NCI-H774 (cell line): ENCODE measurements at regions not wholly inside any gene's neighbourhood (a gene's known extent, or its start where the extent isn't known, plus 50 kb on each side); places are given as distances from the start of the nearest gene placed in this dataset.
"Not testable (repeated sequence)": the region's sequence is repeated elsewhere in the genome, so short reads cannot be mapped to it uniquely, and the experiment has no call there.

ENCODE experiments used
- DNase-seq: peaks from one replicate; lab custom pipeline; 2025; lab: John Stamatoyannopoulos, UW

DNA sequence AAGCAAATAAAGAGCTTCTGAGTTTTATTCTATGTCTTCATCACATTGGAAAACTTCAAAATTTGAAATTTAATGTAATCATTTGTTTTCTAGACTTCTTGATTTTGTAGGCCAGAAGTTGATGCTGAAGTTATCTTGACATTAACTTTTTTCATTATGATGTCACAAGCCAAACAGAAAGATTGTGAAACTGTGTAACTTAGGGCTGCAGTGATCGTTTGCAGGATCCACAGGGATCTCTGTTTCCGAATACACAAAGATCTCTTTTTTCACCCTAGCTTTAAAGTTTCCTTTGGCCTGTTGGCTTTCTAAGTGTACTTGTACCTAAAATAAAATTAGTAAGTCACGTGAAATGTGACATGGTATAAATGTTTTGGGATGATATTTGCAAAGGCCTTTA, 594.9 kb upstream of the CDH2 start:
- DNase-seq, result no peak

GRCh38 chr18:28768791-28769768, 592.1 kb upstream of the CDH2 start:
- no peak for DNase-seq

GRCh38 chr18:28767727-28768211, 590.8 kb upstream of the CDH2 start:
- DNase-seq, result no peak

- DNase-seq, result no peak
Measured at GRCh38 chr18:28767201-28767600, 590.3 kb upstream of the CDH2 start.

DNA sequence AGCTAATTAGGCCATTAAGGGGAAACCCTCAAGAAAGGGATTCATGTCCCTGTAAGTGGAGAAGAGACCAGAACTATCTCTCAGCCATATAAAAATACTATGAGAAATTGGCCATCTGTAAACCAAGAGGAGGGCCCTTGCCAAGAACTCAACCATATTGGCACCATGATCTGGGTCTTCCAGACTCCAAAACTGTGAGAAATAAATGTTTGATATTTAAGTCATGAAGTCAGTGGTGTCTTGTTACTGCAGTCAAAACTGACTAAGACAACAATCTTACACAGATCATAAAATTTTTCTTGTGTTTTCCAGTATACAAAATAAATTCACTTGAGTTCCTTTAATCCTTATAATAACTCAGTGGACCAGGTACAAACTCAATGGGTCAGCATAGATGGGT, 589.8 kb upstream of the CDH2 start:
- DNase-seq, result no peak

DNA sequence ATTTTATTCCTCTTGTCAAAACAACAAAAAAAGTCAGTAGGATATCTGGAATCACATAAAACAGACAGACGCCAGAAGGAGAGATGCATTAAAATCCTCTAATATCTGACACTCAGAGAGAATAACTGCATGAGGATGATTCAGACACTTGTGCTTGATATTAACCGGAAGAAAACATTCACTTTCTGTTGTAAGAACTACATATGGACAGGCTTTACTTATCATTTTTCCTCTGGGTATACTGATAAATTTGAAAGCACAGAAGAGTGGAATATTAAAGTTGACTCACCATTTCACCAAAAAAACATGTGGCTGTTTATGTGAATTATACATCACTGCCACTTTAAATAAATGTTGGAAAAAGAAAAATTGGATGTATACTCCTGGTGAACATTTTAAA, 589.1 kb upstream of the CDH2 start:
- no peak for DNase-seq

DNA sequence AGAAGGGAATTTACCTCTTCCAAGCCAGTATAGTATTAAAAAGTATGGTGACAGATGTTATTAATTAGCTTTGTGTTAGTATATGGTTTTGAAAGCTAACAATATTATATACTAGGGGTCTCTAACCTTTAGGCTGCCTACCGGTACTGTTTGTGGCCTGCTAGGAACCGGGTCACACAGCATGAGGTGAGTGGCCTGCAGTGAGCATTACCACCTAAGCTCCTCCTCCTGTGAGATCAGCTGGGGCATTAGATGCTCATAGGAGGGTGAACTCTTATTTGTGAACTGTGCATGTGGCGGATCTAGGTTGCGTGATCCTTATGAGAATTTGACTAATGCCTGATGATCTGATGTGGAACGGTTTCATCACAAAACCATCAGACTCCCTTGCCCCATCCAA, 583.4 kb upstream of the CDH2 start:
- no peak for DNase-seq

DNA sequence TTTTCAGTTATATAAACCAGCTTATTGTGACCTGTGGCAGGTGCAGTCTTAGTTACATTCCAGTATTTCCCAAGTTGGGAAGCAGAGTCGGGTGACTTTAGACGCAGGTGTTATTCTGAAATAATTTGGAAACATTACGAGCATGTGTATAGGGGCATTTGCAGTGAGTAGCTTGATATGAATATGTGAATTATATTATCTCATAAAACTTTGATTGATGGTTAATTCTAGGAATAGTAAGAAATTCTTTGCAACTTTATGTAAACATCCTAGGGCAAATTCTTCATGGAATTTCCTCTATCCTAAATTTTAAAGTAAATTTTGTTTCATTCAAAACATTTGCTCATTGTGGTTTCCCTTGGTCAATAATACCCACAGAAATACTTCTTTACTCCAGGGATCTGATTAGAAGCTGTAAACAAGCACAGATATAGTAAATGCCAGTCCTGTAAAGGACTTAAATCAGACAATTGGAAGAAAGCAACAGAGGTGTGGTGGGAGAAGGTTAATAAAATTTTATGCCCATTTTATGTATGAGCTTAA, 580.6 kb upstream of the CDH2 start:
- no peak for DNase-seq

- no peak for DNase-seq
Measured at GRCh38 chr18:28743115-28743514, 566.2 kb upstream of the CDH2 start.

DNA sequence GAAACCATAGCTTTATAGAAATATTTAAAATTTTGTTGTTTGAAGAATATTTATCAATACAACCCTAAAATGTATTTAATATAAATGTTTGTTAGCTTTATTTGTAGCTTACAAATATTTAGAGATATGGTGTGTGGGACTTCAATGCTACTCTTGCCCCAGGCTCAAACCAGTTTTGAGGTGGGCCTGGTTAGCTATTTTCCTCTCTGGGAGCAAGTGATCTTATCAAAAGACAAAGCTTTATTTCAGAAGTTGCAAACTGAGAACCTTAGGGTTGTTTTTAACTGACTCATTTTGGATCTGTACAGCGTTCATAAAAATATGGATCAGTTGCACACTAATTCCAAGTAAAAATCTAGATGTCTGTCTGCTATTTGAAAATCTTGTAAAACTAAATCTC, 563.6 kb upstream of the CDH2 start:
- no peak for DNase-seq

GRCh38 chr18:28736951-28737350, 560.0 kb upstream of the CDH2 start:
- DNase-seq, result no peak

DNA sequence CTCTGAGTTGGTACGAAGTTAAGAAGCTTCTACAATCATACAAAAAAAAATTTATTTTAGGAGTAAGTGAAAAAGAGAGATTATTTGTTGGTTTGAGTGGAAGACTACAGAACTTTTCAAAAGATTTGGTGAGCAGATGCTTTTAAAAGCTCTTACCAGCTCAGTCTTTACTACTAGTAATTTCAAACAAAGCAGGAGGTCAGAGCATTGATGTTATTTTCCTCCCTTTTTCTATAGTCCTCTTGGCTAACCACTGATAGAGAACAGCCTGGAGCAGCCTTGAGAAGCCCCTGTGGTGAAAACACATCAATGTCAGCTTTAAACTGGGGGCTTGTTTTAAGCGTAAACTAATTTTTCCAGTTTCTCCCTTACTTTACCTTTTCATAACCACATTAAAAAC, 559.3 kb upstream of the CDH2 start:
- DNase-seq, result no peak

DNA sequence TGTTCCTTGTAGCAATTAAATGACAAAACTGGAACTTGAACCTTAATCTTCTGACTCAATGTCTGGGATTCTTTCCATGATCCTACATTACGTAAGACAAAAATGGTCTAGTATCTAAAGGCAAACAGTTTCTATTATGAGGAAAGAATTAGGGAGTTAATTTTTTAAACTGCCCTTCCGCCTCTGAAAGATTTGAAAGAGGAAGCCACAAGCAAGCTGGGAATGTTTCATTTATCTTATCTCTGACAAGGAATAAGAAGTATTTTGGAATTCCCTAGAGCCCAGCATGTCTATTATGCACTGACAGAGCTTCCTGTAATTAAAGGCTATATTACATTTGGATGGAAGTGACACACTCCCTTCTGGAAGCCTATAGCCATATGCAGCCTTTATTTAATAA, 558.8 kb upstream of the CDH2 start:
- no peak for DNase-seq

DNA sequence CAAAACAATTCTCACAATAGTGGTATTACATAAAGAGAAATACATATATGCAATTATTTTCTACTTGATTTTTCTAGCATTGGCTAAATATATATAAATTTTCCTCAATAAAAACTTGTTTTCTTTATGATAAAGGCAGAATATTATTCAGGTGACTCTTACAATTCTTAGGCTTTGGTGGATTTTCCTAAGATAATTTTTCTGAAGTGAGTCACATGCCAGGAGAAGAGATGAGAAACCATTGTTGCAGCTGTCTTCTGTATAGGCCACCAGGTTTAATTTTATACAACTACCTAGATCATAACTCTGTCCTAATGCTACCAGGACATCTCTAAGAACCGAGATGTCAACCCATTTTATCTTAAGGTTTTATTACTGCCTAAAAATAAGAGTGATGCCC, 552.4 kb upstream of the CDH2 start:
- no peak for DNase-seq

- DNase-seq, result no peak
Measured at GRCh38 chr18:28728891-28729290, 552.0 kb upstream of the CDH2 start.

GRCh38 chr18:28727189-28727588, 550.3 kb upstream of the CDH2 start:
- DNase-seq, result not testable (repeated sequence)

- no peak for DNase-seq
Measured at GRCh38 chr18:28725876-28726275, 548.9 kb upstream of the CDH2 start.

DNA sequence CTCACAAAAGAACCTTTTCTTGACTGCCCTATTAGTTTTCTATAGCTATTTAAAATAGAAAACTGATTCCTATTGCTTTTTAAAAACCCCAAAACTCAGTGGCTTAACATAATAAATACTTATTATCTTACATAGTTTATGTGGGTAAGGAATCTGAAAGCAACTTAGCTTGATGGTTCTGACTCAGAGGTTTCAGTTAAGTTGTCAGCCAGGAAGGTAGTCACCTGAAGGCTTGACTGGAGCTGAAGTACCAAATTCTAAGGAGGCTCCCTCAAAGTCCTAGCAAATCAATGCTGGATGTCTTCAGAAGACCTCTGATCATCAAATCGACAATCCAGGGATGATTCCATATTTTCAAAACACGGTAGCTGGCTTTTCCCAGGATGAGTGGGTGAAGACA, 546.6 kb upstream of the CDH2 start:
- no peak for DNase-seq

GRCh38 chr18:28718696-28719095, 541.8 kb upstream of the CDH2 start:
- no peak for DNase-seq

GRCh38 chr18:28716338-28716737, 539.4 kb upstream of the CDH2 start:
- DNase-seq, result no peak

DNA sequence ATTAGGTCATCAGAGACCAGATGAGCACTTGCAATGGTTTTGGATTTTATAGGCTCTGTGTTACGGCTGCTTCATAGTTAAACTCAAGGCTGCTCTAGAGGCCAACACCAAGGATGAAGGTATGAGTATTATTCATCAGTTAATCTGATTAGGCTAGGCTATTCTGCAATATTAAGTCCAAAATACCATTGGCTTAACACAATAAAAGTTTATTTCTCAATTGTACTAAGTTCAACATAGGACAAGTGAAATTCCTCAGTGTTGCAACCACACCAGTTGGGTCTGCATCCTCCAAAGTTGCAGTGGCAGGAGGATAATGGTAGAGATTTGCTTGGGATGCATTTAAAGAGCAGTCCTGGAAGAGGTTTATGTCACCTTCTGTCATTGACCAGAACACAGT, 538.3 kb upstream of the CDH2 start:
- no peak for DNase-seq

- no peak for DNase-seq
Measured at GRCh38 chr18:28714498-28714897, 537.6 kb upstream of the CDH2 start.

DNA sequence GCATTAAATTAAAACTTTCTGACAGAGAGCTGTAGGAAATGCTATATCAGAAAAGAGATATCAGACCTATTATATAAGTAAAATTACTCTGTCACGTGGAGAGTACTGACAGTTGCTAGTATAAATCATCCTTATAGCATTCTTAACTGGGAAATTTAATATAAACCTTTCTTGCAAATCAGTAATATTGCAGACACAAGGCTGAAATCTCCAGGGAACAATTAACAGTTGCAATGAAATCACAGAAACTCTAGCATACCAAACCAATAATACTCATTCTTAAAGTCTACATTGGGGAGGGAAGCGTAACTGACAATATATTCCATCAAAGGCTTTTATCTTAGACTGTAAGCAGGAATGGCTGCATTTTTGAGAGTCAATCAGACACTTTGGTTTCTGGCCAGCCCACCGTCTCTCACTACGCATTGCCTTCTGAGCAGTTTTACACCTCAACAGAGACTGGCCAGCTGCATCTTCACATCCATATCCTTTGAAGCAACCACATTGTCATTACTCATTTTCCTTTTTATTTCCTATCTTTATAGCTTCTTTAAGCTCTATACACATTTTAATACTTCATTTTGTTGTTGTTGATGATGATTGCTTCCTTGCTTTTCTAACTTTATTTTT, 536.0 kb upstream of the CDH2 start:
- DNase-seq, result no peak
